ENCODE measurements at regions not wholly inside any gene's neighbourhood (a gene's known extent, or its start where the extent isn't known, plus 50 kb on each side); places are given as distances from the start of the nearest gene placed in this dataset.

- no peak for TF ChIP-seq JUN (IDR thresholded peaks at IDR 0.05; ENCODE audit: low read depth, low read length)
- TF ChIP-seq, protein P1, sequence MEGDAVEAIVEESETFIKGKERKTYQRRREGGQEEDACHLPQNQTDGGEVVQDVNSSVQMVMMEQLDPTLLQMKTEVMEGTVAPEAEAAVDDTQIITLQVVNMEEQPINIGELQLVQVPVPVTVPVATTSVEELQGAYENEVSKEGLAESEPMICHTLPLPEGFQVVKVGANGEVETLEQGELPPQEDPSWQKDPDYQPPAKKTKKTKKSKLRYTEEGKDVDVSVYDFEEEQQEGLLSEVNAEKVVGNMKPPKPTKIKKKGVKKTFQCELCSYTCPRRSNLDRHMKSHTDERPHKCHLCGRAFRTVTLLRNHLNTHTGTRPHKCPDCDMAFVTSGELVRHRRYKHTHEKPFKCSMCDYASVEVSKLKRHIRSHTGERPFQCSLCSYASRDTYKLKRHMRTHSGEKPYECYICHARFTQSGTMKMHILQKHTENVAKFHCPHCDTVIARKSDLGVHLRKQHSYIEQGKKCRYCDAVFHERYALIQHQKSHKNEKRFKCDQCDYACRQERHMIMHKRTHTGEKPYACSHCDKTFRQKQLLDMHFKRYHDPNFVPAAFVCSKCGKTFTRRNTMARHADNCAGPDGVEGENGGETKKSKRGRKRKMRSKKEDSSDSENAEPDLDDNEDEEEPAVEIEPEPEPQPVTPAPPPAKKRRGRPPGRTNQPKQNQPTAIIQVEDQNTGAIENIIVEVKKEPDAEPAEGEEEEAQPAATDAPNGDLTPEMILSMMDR (IDR thresholded peaks at IDR 0.05; ENCODE audit: control extremely low read depth in 1 of 3, insufficient read depth in 1 of 3, low read depth in 1 of 3, low read length in 3 of 3): no peak
- no peak for TF ChIP-seq POLR2A (IDR thresholded peaks at IDR 0.05; ENCODE audit: control extremely low read depth in 1 of 2, low read depth in 2 of 2, low read length in 2 of 2)
Observed at GRCh38 chr9:38286766-38287165, 105.7 kb upstream of the ALDH1B1 start.

Data from H1 (cell line).